ENCODE measurements at regions not wholly inside any gene's neighbourhood (a gene's known extent, or its start where the extent isn't known, plus 50 kb on each side); places are given as distances from the start of the nearest gene placed in this dataset.

- no peak for DNase-seq
Observed at GRCh38 chr12:110995615-110996014, 75.2 kb upstream of the MYL2 start.

DNA sequence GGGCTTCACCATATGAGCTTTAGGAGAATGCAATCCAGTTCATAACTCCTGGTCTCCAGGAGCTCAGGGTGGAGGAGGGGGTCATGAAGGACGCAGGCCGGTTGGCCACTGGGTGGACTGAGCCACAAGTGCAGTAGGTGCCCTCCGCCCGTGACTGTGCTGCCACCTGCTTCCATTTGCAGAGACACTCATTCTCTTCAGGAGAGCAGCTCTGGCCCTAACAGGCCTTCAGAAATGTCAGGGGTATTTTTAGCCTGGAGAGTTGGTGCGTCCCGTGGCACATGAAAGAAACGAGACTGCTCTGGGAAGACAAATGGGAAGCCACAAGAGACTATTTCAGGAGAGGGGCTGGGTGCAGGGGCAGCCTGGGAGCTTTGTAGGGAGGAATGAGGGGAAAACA lies 74.6 kb upstream of the MYL2 start:
- DNase-seq, result no peak

DNA sequence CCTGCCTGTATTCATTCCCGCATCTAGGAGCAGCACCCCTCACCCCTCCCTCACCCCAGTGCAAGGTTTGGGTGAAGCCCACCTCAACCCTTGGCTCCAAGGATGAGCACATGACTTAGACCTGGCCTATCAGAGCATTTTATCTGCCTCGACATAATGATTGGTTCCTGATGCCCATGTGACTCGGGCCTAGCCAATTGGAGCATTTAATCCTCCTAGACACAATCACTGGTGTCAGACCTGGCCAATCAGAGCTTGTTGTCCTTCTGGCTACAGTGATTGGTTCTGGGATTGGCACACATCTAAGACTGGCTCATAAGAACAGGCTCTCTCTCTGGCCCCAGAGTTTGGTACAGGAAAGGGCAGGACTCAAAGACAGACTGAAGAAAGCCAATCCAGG lies 73.1 kb upstream of the MYL2 start:
- no peak for DNase-seq

- DNase-seq, result no peak
Observed at GRCh38 chr12:110992909-110993308, 72.5 kb upstream of the MYL2 start.

DNA sequence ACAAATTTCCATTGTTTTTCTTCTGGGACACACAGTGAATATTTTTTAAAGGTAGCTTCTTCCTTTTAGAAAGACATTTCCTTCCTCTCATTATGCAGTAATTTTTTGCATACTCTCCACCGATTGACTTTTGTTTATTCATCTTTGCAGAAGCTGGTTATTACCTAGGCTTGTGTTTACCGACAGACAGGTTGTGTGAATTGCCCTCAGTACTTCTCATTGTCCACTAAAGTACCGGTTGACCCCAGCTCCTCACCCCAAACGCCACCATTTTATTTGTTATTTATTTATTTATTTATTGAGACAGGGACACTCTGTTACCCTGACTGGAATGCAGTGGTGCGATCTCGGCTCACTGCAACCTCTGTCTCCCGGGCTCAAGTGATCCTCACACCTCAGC lies 63.4 kb upstream of the MYL2 start:
- no peak for DNase-seq

- no peak for DNase-seq
Observed at GRCh38 chr12:110972866-110973265, 52.5 kb upstream of the MYL2 start.

- no peak for DNase-seq
Observed at GRCh38 chr12:110971936-110972335, 51.6 kb upstream of the MYL2 start.

DNA sequence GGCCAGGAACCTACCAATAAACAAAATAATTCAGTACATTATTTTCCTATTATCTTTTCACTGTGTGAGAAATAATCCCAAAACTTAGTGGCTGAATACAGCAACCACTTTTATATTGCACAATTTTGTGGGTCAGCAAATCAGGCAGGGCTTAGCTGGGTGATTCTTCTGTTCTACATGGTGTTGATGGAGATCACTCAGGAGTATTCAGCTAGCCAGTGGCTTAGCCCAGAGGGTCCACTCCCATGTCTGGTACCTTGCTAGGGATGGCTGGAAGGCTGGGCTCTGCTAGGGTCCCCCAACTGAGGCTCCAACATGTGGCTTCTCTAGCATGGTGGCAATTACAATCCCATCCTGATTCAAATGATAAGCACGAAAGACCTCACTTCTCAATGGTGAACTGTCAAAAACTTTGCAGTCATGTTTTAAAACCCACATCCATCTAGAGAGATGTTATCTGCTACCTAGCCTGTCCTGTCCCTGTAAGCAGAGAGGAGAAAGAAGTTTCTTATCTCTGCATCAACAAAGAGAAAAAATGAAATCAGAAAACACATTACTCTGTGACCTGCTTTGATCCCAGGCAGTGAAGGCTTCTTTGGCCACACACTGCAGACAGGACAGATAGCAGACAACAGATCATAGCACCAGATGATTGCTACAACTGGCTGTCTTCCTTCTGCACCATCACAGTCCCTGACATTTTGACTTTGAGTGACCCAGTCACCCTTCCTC lies 51.0 kb upstream of the MYL2 start:
- DNase-seq, result no peak
